Uterus (tissue), 2 donors: ENCODE measurements at regions not wholly inside any gene's neighbourhood (a gene's known extent, or its start where the extent isn't known, plus 50 kb on each side); places are given as distances from the start of the nearest gene placed in this dataset.

Experiments
- POLR2A ChIP-seq, 2 donors: fragments of 450-650 bp; IDR thresholded peaks; one replicate each; pipeline ENCODE4 v1.6.1; 2016; ENCODE audit warnings: antibody characterized with exemption in 2 of 2, mild to moderate bottlenecking in 1 of 2, moderate library complexity in 1 of 2
- TF ChIP-seq, protein P1 (sequence below), 4 experiments: fragments of 200-600 bp in 2 of 4; fragments of 450-650 bp in 2 of 4; sonication (generic) in 2 of 4; IDR thresholded peaks; one replicate each; pipeline ENCODE4 v1.5.1; 2016 to 2019; ENCODE audit warnings: antibody characterized with exemption in 4 of 4, mild to moderate bottlenecking in 2 of 4, moderate library complexity in 1 of 4

DNA sequence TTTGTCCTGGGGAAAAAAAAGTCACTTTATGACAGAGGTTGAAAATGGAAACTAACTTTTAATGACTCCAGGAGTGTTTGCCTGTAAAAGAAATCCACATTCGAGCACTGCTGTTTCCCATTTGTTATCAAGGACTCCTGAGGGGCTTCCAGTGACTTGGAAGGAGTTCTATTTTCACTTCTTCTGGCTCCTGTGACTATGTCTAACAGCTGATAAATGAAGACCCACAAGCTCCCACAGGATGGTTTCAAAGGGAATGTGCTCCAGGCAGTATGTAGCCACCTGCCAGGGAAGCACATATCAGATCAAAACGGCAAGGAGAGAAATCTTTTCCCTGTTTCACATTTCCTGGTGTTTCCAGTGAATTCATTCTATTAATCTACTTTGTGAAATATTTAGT, 159.8 kb upstream of the FAM241A start:
- TF ChIP-seq POLR2A (IDR thresholded peaks at IDR 0.05): no peak
- TF ChIP-seq, protein P1, sequence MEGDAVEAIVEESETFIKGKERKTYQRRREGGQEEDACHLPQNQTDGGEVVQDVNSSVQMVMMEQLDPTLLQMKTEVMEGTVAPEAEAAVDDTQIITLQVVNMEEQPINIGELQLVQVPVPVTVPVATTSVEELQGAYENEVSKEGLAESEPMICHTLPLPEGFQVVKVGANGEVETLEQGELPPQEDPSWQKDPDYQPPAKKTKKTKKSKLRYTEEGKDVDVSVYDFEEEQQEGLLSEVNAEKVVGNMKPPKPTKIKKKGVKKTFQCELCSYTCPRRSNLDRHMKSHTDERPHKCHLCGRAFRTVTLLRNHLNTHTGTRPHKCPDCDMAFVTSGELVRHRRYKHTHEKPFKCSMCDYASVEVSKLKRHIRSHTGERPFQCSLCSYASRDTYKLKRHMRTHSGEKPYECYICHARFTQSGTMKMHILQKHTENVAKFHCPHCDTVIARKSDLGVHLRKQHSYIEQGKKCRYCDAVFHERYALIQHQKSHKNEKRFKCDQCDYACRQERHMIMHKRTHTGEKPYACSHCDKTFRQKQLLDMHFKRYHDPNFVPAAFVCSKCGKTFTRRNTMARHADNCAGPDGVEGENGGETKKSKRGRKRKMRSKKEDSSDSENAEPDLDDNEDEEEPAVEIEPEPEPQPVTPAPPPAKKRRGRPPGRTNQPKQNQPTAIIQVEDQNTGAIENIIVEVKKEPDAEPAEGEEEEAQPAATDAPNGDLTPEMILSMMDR (IDR thresholded peaks at IDR 0.05): no peak
